Renal pelvis (tissue), 1 donor: ENCODE measurements at regions not wholly inside any gene's neighbourhood (a gene's known extent, or its start where the extent isn't known, plus 50 kb on each side); places are given as distances from the start of the nearest gene placed in this dataset.
A peak's percentile ranks its signal among the peaks of the same experiment; 100 is the strongest.

Experiments used
- DNase-seq: peaks from one replicate; pipeline ENCODE4 v3.0.0-alpha.2; 2013

- DNase-seq, result no peak
These were observed 118.4 kb downstream of the BANF2 start for GRCh38 chr20:17818187-17818586.

- no peak for DNase-seq
These were observed 117.2 kb downstream of the BANF2 start for GRCh38 chr20:17816804-17817587.

- DNase-seq, result no peak
These were observed 111.8 kb downstream of the BANF2 start for GRCh38 chr20:17811628-17811965.

- DNase-seq, result no peak
These were observed 111.3 kb downstream of the BANF2 start for GRCh38 chr20:17810847-17811627.

- no peak for DNase-seq
These were observed 110.4 kb downstream of the BANF2 start for GRCh38 chr20:17810062-17810631.

GRCh38 chr20:17809362-17810061 is 109.7 kb downstream of the BANF2 start:
- DNase-seq, result no peak

- no peak for DNase-seq
These were observed 109.0 kb downstream of the BANF2 start for GRCh38 chr20:17808782-17809181.

GRCh38 chr20:17808357-17808756 is 108.6 kb downstream of the BANF2 start:
- peak; percentile 62 for DNase-seq

GRCh38 chr20:17807651-17808050 is 107.9 kb downstream of the BANF2 start:
- no peak for DNase-seq

- DNase-seq, result peak; percentile 84
These were observed 107.1 kb downstream of the BANF2 start for GRCh38 chr20:17806739-17807441.

- DNase-seq, result no peak
These were observed 106.3 kb downstream of the BANF2 start for GRCh38 chr20:17806107-17806506.

GRCh38 chr20:17803765-17804164 is 104.0 kb downstream of the BANF2 start:
- no peak for DNase-seq

- no peak for DNase-seq
These were observed 99.9 kb downstream of the BANF2 start for GRCh38 chr20:17799575-17800227.

GRCh38 chr20:17798601-17799000 is 98.8 kb downstream of the BANF2 start:
- no peak for DNase-seq

- DNase-seq, result no peak
These were observed 97.8 kb downstream of the BANF2 start for GRCh38 chr20:17797579-17797978.

- DNase-seq, result no peak
These were observed 97.4 kb downstream of the BANF2 start for GRCh38 chr20:17797161-17797560.

GRCh38 chr20:17796091-17796563 is 96.4 kb downstream of the BANF2 start:
- no peak for DNase-seq

GRCh38 chr20:17795501-17796071 is 95.8 kb downstream of the BANF2 start:
- no peak for DNase-seq

GRCh38 chr20:17795003-17795402 is 95.2 kb downstream of the BANF2 start:
- no peak for DNase-seq

GRCh38 chr20:17794400-17794799 is 94.6 kb downstream of the BANF2 start:
- DNase-seq, result no peak

GRCh38 chr20:17793986-17794385 is 94.2 kb downstream of the BANF2 start:
- no peak for DNase-seq
